IPS-NIHi7 (cell line): ENCODE measurements at regions not wholly inside any gene's neighbourhood (a gene's known extent, or its start where the extent isn't known, plus 50 kb on each side); places are given as distances from the start of the nearest gene placed in this dataset.

Source experiments
- DNase-seq: peaks from one replicate; pipeline ENCODE4 v3.0.0; 2012; ENCODE audit warnings: mixed read lengths; ENCODE audit errors: extremely low spot score

GRCh38 chr7:35450456-35451214 lies 196.7 kb upstream of the TBX20 start:
- no peak for DNase-seq

DNA sequence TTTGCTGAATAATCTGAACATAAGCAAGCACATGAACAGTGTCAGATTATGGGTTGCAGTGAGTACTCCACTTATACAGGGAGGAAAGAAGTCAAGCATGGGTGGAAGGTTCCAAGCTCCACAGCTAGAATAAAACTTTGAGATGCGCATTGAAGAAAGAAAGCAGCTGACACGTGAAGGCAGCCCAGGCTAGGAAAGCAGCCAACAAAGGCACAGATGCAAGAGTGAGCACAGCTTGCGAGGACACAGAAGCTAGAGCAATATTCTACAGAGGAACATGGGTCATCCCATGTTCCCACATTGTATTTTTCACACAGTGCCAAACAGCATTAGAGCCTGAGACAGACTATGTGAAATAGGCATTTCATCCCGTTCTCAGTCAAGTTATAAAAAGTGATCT lies 194.6 kb upstream of the TBX20 start:
- DNase-seq, result no peak

DNA sequence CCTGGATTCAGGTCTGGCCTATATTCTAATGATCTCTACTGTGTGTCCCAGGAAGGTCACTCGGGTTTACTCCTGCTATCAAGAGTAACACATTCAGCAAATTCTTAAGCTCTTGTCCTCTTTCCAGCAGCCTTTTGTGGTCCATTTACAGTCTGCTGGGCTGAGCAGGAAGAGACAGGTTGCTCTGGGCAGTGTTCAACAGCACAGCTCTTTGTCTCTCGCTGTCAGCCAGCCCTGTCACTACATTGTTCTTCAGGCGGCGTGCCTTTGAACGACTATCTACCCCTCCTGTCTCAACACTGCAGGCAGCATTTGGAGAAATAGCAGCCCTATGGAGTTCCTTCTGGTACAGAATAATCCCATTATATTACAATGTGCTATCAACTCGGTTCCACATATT lies 192.2 kb upstream of the TBX20 start:
- no peak for DNase-seq

DNA sequence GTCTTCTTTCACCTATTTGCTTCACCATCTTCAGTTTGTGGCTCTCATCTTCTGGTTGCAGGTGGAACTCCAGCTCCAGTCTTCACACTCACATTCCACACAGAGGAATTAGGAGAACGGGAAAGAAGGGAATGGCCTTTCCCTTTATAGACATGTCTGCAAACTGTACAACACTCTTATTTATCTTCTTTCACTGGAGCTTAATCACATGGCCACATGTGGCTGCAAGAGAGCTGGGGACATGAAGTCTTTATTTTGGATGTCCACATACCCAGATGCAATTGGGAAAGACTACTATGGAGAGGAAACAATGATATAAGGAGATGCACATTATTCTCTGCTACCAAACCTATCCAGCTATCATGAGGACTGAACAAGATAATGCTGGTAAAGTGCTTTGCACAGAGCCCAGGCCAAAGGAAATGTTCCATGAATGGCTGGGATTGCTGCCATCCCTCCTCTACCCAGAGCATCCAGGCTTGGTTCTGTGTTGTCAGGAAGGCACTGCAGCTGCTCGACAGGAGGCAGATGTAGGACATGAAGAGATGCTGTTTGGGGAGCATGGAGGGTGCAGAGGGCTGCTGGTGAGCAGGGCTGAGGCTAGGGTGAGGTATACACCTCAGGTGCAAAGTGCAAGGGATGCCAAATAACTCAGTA lies 183.8 kb upstream of the TBX20 start:
- DNase-seq, result no peak

GRCh38 chr7:35436452-35436851 lies 182.6 kb upstream of the TBX20 start:
- DNase-seq, result no peak

DNA sequence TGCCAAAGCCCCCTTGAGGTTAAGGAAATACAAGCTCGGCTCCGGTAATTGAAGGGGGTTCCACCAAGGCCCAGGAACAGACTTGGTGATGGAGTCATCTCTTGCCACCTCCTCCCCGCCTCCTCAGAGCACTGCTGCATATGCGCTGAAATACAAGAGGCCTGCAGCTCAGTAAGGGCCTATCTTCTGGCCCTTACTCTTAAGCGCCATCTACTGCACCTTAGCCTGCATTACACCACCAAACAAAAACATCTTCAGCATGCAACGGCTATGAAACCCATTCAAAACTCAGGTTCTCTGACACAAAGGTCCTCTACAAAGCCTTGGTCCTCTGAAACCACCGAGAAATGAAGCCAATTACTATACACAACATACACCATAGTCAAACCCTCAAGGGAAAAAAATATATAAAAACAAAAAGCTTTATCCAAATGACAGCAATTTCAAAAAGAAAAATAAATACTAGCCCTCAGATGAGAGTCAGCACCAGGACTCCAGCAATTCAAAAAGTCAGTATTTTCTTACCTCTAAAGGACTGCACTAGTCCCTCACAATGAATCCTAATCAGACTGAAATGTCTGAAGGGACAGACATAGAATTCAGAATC lies 176.8 kb upstream of the TBX20 start:
- DNase-seq, result peak; percentile 72

GRCh38 chr7:35424869-35425495 lies 171.1 kb upstream of the TBX20 start:
- peak; percentile 82 for DNase-seq

DNA sequence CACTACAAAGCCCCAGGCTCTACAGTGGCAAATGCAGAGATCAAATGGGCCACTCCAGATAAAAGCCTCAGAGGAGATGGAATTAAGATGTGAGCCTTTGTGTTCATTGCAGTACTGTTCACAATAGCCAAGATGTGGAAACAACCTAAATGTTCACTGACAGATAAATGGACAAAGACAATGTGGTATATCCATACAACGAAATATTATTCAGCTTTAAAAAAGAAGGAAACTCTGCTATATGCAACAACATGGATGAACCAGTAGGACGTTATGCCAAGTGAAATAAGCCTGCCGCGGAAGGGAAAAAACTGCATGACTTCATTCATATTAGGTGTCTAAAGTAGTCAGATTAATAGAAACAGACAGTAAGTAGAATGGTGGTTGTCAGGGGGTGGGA lies 170.5 kb upstream of the TBX20 start:
- DNase-seq, result no peak

- no peak for DNase-seq
These were observed 168.8 kb upstream of the TBX20 start for GRCh38 chr7:35422715-35423114.

DNA sequence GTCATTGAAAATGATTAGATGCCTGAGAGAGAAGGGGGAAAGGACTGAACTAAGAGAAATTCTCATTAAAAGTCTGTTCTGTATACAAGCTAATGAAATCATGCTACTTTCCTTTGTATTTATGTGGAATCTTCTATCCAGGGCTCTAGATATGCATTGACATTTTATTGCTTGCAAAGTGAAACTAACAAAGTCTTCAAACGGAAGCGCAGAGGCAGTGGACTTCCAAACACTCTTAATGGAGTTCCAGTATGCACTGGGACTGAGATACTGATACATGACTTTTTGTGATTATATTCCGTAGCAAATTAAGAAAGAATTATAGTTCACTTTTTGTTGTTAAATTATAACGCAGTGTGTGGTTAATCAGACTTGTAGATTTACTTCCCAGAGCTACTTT lies 166.8 kb upstream of the TBX20 start:
- DNase-seq, result no peak

DNA sequence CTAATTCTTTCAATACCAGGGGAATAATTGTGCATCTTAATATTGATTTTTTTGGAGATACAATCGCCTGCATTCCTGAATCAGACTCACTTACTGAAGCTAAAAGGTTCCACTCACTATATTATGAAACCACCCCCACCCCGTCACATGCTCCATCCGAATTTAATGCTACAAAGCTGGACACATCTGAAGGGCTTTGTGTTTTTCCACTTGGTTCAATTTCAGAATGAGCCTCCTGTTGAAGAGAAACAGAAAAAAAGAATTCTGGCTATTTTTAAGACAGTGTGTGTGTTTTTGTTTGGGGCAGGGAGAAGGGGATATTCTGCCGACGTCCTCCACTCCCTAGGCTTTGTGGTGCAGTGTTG lies 165.5 kb upstream of the TBX20 start:
- no peak for DNase-seq

DNA sequence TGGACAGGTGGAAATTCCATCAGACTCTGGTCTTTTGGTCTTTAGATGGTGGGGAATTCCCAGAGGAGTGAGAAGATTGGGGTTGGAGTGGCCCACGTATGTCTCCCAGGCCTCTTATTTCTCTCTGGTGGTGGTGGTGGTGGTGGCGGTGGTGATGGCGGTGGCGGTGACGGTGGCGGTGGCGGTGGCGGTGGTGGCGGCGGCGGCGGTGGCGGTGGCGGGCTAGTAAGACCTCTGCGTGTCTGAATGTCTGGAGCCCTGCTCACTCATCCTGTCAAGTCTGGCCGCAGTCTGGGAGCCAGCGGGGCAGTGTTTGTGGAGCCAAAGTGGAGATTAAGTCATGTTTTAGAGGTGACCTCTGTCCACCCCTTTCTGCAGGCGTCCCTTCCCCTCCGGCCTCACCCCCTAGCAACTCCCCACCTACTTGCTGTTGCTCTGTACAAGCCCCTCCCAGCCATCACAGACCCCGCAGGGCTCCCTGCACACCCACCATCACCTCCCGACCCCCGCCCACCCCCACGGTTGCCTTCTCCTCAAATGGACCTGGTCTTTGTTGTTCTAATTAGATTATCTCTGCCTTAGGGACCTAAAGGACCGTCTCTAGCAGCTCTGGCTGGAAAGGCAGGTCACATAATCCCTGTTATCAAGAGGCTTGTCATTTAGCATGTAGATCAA lies 165.0 kb upstream of the TBX20 start:
- no peak for DNase-seq

GRCh38 chr7:35416568-35416967 lies 162.7 kb upstream of the TBX20 start:
- no peak for DNase-seq

GRCh38 chr7:35415411-35415822 lies 161.5 kb upstream of the TBX20 start:
- DNase-seq, result no peak

DNA sequence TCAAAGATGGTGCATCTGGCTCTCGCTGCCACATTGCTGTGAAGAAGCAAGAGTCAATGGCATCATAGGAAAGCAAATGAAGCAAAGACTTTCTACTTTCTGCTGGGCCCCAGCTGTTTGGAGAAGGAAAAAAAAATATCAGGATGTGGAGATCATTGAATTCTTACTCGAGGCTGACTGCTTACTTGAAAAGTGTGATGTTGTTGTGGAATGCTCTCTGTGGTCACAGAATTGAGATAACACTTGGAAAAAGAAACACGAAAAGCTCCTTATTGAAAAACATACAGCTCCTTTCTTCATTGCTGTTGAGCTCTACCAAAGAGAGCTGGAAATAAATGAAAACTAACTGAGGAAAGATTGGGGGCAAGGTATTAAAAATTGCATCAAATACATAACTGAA lies 157.4 kb upstream of the TBX20 start:
- DNase-seq, result no peak

- DNase-seq, result no peak
These were observed 151.6 kb upstream of the TBX20 start for GRCh38 chr7:35405461-35405860.

DNA sequence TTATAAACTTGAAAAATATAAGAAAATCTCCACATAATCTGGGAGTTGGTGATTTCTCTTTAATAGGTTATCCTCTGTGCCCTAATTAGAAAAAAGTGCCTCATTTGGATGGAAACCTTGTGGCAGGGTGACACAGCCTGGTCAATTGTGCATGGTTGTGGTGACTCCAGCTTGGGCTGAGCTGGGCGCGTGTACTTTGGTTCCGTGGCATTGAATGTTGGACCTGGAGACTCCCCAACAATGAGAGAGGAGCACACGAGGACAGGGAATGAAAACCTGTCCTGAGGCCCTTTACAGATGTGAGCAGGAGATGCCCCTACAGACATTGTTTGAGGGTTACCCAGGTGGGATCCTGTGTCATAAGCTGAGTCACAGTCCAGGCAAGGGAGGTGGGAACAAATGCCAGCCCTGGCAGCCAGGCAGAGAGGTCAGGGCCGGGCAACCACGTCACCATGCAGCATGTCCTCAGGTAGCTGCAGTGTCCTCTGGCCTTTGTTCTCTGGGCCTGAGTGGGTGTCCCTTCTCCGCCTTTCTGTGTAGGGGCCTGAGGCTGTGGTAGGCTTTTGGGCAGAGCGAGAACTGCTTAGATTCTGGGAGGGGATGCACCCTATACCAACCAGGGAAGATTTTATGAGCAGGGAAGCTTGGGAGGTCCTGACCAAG lies 147.4 kb upstream of the TBX20 start:
- no peak for DNase-seq

DNA sequence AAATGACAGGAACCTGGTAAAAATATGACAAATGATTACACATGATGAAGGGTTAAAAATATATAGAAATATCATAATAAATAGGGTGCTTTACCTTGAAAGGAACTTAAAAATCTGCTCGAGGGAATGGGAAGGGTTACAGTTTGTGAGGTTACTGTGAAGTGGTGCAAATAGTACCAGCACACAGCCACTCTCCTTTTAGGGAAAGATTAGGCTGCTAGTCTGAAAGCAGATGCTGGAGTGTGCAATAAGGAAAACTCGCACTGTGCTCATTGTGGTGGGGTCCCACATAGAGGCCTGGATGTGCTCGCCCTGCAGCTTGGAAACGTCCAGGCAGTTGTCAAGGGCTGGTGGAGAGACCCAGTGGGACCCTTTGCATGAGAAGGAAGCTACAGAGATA lies 145.9 kb upstream of the TBX20 start:
- no peak for DNase-seq

GRCh38 chr7:35399216-35399615 lies 145.3 kb upstream of the TBX20 start:
- no peak for DNase-seq

DNA sequence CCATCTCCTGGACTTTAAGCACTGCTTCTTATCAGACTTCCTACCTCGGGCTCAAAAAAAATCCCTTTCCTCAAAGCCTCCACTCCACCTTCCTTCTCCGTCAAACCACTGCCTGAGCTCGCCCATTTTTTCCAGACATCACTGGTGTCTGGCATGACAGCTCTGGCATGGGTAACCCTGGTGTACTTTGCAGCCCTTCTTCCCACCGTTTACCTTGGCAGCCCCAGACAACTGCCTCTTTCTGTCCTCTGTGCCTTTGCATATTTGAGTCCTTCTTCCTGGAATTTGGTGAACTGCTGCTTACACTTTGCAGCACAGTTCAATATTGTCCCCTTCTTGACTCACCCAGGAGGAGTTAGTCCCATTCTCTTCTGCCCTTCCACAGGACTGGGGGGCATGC lies 144.6 kb upstream of the TBX20 start:
- DNase-seq, result no peak

DNA sequence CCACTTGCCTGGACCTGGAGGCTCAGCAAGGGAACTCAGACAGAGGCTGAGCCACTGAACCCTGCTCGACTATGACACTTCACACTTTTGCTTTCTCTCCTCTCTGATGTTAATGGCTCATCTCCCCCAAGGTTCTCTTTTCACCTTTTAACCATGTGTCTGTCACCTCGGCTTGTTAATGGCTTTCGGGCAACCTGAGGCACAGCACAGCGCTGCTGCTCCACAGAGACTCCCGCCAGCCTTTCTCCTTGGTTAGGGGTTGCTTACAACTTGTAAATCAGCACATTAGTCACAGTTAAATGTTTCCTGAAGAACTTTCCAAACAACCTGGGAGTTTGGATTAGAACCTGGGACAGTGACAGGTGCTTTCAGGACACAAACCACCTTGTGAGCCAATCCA lies 136.2 kb upstream of the TBX20 start:
- no peak for DNase-seq

GRCh38 chr7:35389636-35390035 lies 135.7 kb upstream of the TBX20 start:
- no peak for DNase-seq
